H1 (cell line): ENCODE measurements at regions not wholly inside any gene's neighbourhood (a gene's known extent, or its start where the extent isn't known, plus 50 kb on each side); places are given as distances from the start of the nearest gene placed in this dataset.

Experiments
- ASH2L ChIP-seq: fragments of 200-600, 300-600 bp; sonication (generic); IDR thresholded peaks from one replicate; pipeline ENCODE4 v1.7.1; 2017; ENCODE audit warnings: low read length
- EGR1 ChIP-seq: IDR thresholded peaks from 2 replicates; pipeline ENCODE4 v1.6.1; 2011; ENCODE audit warnings: low read depth, low read length, borderline replicate concordance
- MAX ChIP-seq: IDR thresholded peaks from 2 replicates; pipeline ENCODE4 v1.6.1; 2012; ENCODE audit warnings: inconsistent platforms
- RAD21 ChIP-seq, 2 experiments: IDR thresholded peaks in 1 of 2; conservative IDR thresholded peaks in 1 of 2; 2 replicates each; pipeline ENCODE4 v1.6.1; 2011; ENCODE audit warnings: low read depth in 2 of 2, low read length in 2 of 2, improper control_type of control experiment in 1 of 2, inconsistent platforms in 1 of 2, mild to moderate bottlenecking in 1 of 2, moderate library complexity in 1 of 2
- RNF2 ChIP-seq: fragments of 200-900, 300-1000 bp; sonication (generic); IDR thresholded peaks from 2 replicates; pipeline ENCODE4 v1.7.1; 2016; ENCODE audit warnings: borderline replicate concordance, low read depth, mild to moderate bottlenecking, antibody characterized with exemption, low read length; ENCODE audit not compliant: poor library complexity, severe bottlenecking; ENCODE audit errors: missing control alignments
- SP4 ChIP-seq: IDR thresholded peaks from 2 replicates; pipeline ENCODE4 v1.6.1; 2012; ENCODE audit warnings: low read length, inconsistent platforms
- TEAD4 ChIP-seq: IDR thresholded peaks from 2 replicates; pipeline ENCODE4 v1.6.1; 2012; ENCODE audit warnings: low read depth, low read length, inconsistent platforms, mixed read lengths
- USF2 ChIP-seq: IDR thresholded peaks from 2 replicates; pipeline ENCODE4 v1.6.1; 2011; ENCODE audit warnings: low read length, improper control_type of control experiment
- YY1 ChIP-seq: IDR thresholded peaks from 2 replicates; pipeline ENCODE4 v1.6.1; 2011; ENCODE audit warnings: low read depth, mild to moderate bottlenecking, low read length

- no peak for TF ChIP-seq RAD21 (IDR thresholded peaks at IDR 0.05 in 1 of 2, conservative IDR thresholded peaks at IDR 0.05 in 1 of 2; ENCODE audit: low read depth in 2 of 2, low read length in 2 of 2)
- TF ChIP-seq ASH2L, result no peak
- TF ChIP-seq SP4, result no peak
- no peak for TF ChIP-seq MAX
- TF ChIP-seq USF2, result no peak
- TF ChIP-seq TEAD4, result no peak
- no peak for TF ChIP-seq EGR1
- TF ChIP-seq YY1, result no peak
- no peak for TF ChIP-seq RNF2
These were observed 427.8 kb upstream of the NOVA1 start (continued) for GRCh38 chr14:27025648-27026047.
